OCI-LY1 (cell line): ENCODE measurements at regions not wholly inside any gene's neighbourhood (a gene's known extent, or its start where the extent isn't known, plus 50 kb on each side); places are given as distances from the start of the nearest gene placed in this dataset.

Experiments
- EZH2 ChIP-seq: fragments of 200-600 bp; sonication (generic), shearing (Covaris generic); IDR thresholded peaks from 2 replicates; pipeline ENCODE4 v1.8.0; 2017; ENCODE audit warnings: borderline replicate concordance, mixed run types, mild to moderate bottlenecking, antibody characterized with exemption, low read length, moderate library complexity, mixed read lengths
- TF ChIP-seq, protein P1 (sequence below): fragments of 200-600 bp; sonication (generic), shearing (Covaris generic); IDR thresholded peaks from 2 replicates; pipeline ENCODE4 v1.5.1; 2017; ENCODE audit warnings: mild to moderate bottlenecking, antibody characterized with exemption, low read length, moderate library complexity, mixed read lengths

DNA sequence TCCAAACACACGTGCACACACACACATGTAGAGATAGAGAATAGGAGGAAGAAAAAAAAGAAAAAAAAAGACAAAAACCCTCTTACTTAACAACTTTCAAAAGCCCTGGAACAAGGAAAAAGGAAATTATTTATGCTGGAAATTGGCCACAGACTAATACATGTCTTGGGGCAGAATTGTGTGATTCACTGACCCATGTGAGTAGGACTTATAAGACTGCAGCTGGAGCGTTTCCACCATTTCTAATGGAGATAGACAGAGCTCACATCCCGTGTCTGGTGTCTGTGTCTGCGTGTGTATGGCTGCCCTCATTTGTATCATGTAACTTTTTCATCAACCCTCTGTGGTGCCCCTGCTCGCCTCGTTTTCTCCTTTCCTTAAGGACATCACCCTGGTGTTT is 99.8 kb upstream of the PDE10A start:
- TF ChIP-seq, protein P1, sequence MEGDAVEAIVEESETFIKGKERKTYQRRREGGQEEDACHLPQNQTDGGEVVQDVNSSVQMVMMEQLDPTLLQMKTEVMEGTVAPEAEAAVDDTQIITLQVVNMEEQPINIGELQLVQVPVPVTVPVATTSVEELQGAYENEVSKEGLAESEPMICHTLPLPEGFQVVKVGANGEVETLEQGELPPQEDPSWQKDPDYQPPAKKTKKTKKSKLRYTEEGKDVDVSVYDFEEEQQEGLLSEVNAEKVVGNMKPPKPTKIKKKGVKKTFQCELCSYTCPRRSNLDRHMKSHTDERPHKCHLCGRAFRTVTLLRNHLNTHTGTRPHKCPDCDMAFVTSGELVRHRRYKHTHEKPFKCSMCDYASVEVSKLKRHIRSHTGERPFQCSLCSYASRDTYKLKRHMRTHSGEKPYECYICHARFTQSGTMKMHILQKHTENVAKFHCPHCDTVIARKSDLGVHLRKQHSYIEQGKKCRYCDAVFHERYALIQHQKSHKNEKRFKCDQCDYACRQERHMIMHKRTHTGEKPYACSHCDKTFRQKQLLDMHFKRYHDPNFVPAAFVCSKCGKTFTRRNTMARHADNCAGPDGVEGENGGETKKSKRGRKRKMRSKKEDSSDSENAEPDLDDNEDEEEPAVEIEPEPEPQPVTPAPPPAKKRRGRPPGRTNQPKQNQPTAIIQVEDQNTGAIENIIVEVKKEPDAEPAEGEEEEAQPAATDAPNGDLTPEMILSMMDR: no peak
- TF ChIP-seq EZH2: no peak
